Fibroblast of pulmonary artery (primary cell): ENCODE measurements at regions not wholly inside any gene's neighbourhood (a gene's known extent, or its start where the extent isn't known, plus 50 kb on each side); places are given as distances from the start of the nearest gene placed in this dataset.

Experiments
- DNase-seq: peaks from one replicate; pipeline ENCODE4 v3.0.0-alpha.2; 2010; ENCODE audit warnings: low read depth
- H3K4me3 ChIP-seq: replicated peaks from 2 replicates; pipeline ENCODE4 v1.5.1; 2011; ENCODE audit warnings: low read depth, mild to moderate bottlenecking, control low read depth, low read length, moderate library complexity
- TF ChIP-seq, protein P1 (sequence below): IDR thresholded peaks from 2 replicates; pipeline ENCODE4 v1.5.1; 2011; ENCODE audit warnings: mild to moderate bottlenecking, control low read depth, low read length, inconsistent platforms; ENCODE audit errors: missing control alignments

DNA sequence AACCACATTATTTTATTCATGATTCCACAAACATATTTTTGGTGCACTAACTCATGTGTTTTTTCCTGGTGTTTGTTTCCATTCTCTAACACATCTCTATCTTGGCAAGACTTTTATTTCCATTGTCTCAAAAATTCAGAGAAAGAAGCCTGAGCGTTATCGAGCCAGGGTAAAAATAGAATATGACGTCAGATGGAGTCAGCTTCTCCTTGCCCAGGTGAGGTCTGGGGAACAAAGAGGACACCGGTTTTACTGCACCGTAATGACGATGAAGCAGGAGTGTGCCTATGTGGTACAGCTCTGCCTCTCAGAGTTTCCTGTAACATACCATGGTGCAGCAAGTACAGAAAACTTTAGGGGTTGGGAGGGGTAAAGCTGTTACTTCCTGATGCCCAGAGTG lies 661.6 kb downstream of the PLCL1 start:
- no peak for DNase-seq
- TF ChIP-seq, protein P1, sequence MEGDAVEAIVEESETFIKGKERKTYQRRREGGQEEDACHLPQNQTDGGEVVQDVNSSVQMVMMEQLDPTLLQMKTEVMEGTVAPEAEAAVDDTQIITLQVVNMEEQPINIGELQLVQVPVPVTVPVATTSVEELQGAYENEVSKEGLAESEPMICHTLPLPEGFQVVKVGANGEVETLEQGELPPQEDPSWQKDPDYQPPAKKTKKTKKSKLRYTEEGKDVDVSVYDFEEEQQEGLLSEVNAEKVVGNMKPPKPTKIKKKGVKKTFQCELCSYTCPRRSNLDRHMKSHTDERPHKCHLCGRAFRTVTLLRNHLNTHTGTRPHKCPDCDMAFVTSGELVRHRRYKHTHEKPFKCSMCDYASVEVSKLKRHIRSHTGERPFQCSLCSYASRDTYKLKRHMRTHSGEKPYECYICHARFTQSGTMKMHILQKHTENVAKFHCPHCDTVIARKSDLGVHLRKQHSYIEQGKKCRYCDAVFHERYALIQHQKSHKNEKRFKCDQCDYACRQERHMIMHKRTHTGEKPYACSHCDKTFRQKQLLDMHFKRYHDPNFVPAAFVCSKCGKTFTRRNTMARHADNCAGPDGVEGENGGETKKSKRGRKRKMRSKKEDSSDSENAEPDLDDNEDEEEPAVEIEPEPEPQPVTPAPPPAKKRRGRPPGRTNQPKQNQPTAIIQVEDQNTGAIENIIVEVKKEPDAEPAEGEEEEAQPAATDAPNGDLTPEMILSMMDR: no peak
- H3K4me3 ChIP-seq: no peak overlapping the region

GRCh38 chr2:198456418-198456817 lies 652.0 kb downstream of the PLCL1 start:
- no peak for DNase-seq
- TF ChIP-seq, protein P1: no peak
- H3K4me3 ChIP-seq: no peak overlapping the region

- TF ChIP-seq, protein P1: no peak
- no peak overlapping the region for H3K4me3 ChIP-seq
- DNase-seq: no peak
These were observed 649.5 kb downstream of the PLCL1 start for GRCh38 chr2:198453866-198454265.

- H3K4me3 ChIP-seq: no peak overlapping the region
- TF ChIP-seq, protein P1: no peak
- DNase-seq: no peak
These were observed 647.9 kb downstream of the PLCL1 start for GRCh38 chr2:198452327-198452726.

- H3K4me3 ChIP-seq: no peak overlapping the region
- DNase-seq: no peak
- TF ChIP-seq, protein P1: no peak
These were observed 644.4 kb downstream of the PLCL1 start for GRCh38 chr2:198448789-198449188.

- no peak overlapping the region for H3K4me3 ChIP-seq
- DNase-seq: no peak
- TF ChIP-seq, protein P1: no peak
These were observed 640.5 kb downstream of the PLCL1 start for GRCh38 chr2:198444800-198445287.

DNA sequence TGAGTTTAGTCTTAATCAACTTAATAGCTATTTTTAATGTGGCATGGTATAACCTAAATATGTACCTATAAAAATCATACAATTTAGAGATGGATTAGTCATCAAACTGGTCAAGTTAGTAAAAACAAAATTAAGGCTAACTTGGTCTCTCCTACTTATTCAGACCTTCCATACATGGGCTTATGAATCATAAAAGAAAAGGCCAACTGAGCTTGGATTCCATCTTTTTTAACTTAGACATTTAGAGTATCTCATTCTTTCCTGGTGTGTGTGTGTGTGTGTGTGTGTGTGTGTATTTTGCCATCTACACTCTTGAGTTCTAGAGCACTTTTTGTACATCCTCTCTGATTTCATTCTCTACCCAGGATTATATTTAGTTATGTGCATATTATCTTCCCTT lies 637.5 kb downstream of the PLCL1 start:
- TF ChIP-seq, protein P1: no peak
- DNase-seq: no peak
- no peak overlapping the region for H3K4me3 ChIP-seq
